ENCODE measurements at regions not wholly inside any gene's neighbourhood (a gene's known extent, or its start where the extent isn't known, plus 50 kb on each side); places are given as distances from the start of the nearest gene placed in this dataset.

DNA sequence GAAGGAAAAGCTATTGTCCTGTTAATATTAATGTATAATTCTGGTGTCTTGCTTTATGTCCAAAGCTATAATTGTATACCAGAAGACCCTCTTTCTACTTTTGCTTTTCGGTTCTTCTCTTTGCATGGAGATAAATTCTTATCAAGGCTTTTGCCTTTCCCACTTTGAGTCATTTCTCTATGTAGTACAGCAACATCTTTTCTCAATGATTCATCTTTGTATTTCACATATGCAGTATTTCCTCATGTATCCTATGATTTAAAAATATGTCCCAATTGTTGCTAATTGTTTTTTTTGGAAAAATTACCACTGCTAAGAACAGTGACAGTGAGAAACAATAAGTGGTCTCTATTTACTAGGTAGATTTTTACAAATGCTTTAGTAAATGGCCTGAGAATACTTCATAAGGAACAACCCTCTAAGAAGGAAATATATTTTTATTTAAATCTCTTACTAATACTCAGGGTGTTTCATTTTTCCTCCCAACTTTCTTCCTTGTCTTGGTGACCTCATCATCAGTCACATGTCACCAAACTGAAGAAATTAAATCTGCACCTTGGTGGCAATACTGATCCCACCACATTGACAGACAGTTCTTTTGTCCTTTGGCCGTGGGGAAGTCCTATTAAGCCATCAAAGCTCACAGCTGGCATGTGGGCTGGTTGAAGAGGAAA is 290.6 kb downstream of the SATB1 start:
- peaks cover 16% of the 10 kb centered on the region for H3K4me1 ChIP-seq (ENCODE audit: insufficient read depth, low read length)
- H3K9ac ChIP-seq (ENCODE audit: low read length): peak overlapping the region; percentile 45
- no peaks in the 10 kb centered on the region for H3K36me3 ChIP-seq (ENCODE audit: insufficient read depth, low read length)
- H2AFZ ChIP-seq (ENCODE audit: low read depth, low read length): peak overlapping the region; percentile 31
- peak overlapping the region; percentile 89 for H3K27ac Mint-ChIP-seq (ENCODE audit: unreplicated experiment)
- TF ChIP-seq, protein P1, sequence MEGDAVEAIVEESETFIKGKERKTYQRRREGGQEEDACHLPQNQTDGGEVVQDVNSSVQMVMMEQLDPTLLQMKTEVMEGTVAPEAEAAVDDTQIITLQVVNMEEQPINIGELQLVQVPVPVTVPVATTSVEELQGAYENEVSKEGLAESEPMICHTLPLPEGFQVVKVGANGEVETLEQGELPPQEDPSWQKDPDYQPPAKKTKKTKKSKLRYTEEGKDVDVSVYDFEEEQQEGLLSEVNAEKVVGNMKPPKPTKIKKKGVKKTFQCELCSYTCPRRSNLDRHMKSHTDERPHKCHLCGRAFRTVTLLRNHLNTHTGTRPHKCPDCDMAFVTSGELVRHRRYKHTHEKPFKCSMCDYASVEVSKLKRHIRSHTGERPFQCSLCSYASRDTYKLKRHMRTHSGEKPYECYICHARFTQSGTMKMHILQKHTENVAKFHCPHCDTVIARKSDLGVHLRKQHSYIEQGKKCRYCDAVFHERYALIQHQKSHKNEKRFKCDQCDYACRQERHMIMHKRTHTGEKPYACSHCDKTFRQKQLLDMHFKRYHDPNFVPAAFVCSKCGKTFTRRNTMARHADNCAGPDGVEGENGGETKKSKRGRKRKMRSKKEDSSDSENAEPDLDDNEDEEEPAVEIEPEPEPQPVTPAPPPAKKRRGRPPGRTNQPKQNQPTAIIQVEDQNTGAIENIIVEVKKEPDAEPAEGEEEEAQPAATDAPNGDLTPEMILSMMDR (IDR thresholded peaks at IDR 0.05; ENCODE audit: insufficient read depth, low read depth, low read length): no peak
- no peak for TF ChIP-seq EZH2 (IDR thresholded peaks at IDR 0.05; ENCODE audit: insufficient read depth, low read length)
- H4K20me1 ChIP-seq (ENCODE audit: insufficient read depth, low read length): no peaks in the 10 kb centered on the region
- DNase-seq (ENCODE audit: low read depth) (peak; percentile 71), FAIRE-seq (peak; percentile 34)
- H3K27me3 ChIP-seq (ENCODE audit: insufficient read depth, low read length): no peaks in the 10 kb centered on the region
- H3K4me2 ChIP-seq (ENCODE audit: low read length): peak overlapping the region; percentile 53
- H3K27ac ChIP-seq (ENCODE audit: low read depth, low read length): peak overlapping the region; percentile 91
- H3K36me3 Mint-ChIP-seq (ENCODE audit: low read depth, unreplicated experiment): no peaks in the 10 kb centered on the region
- H3K27me3 Mint-ChIP-seq (ENCODE audit: low read depth, unreplicated experiment): no peaks in the 10 kb centered on the region
- no peaks in the 10 kb centered on the region for H3K9me3 ChIP-seq (ENCODE audit: insufficient read depth, low read depth, low read length)
- no peak overlapping the region for H3K4me3 ChIP-seq (ENCODE audit: insufficient read depth, low read depth, low read length)
- H3K79me2 ChIP-seq (ENCODE audit: insufficient read depth, low read length): no peaks in the 10 kb centered on the region
- H3K9me3 Mint-ChIP-seq (ENCODE audit: unreplicated experiment): peaks cover under 1% of the 10 kb centered on the region
- peaks cover 11% of the 10 kb centered on the region for H3K4me1 Mint-ChIP-seq (ENCODE audit: low read depth, unreplicated experiment)
- no peak overlapping the region for H3K4me3 Mint-ChIP-seq (ENCODE audit: unreplicated experiment)

GRCh38 chr3:18132991-18133390 is 292.1 kb downstream of the SATB1 start:
- Mint-ChIP-seq H3K36me3 (ENCODE audit: low read depth, unreplicated experiment) (no peaks in the 10 kb centered on the region), H3K9me3 (ENCODE audit: unreplicated experiment) (no peaks in the 10 kb centered on the region), H3K4me1 (ENCODE audit: low read depth, unreplicated experiment) (peaks cover 14% of the 10 kb centered on the region), H3K27me3 (ENCODE audit: low read depth, unreplicated experiment) (no peaks in the 10 kb centered on the region), H3K27ac (ENCODE audit: unreplicated experiment) (no peak overlapping the region), H3K4me3 (ENCODE audit: unreplicated experiment) (no peak overlapping the region)
- no peak overlapping the region for H3K4me3 ChIP-seq (ENCODE audit: insufficient read depth, low read depth, low read length)
- H2AFZ ChIP-seq (ENCODE audit: low read depth, low read length): no peak overlapping the region
- H3K4me2 ChIP-seq (ENCODE audit: low read length): no peak overlapping the region
- H3K36me3 ChIP-seq (ENCODE audit: insufficient read depth, low read length): no peaks in the 10 kb centered on the region
- no peaks in the 10 kb centered on the region for H3K9me3 ChIP-seq (ENCODE audit: insufficient read depth, low read depth, low read length)
- no peaks in the 10 kb centered on the region for H3K79me2 ChIP-seq (ENCODE audit: insufficient read depth, low read length)
- no peak for FAIRE-seq
- peaks cover 16% of the 10 kb centered on the region for H3K4me1 ChIP-seq (ENCODE audit: insufficient read depth, low read length)
- TF ChIP-seq EZH2 (IDR thresholded peaks at IDR 0.05; ENCODE audit: insufficient read depth, low read length): no peak
- TF ChIP-seq, protein P1 (IDR thresholded peaks at IDR 0.05; ENCODE audit: insufficient read depth, low read depth, low read length): no peak
- DNase-seq (ENCODE audit: low read depth): no peak
- no peak overlapping the region for H3K9ac ChIP-seq (ENCODE audit: low read length)
- H3K27ac ChIP-seq (ENCODE audit: low read depth, low read length): no peak overlapping the region
- no peaks in the 10 kb centered on the region for H3K27me3 ChIP-seq (ENCODE audit: insufficient read depth, low read length)
- H4K20me1 ChIP-seq (ENCODE audit: insufficient read depth, low read length): no peaks in the 10 kb centered on the region

All from astrocyte (in vitro differentiated cells and primary cell).